ENCODE measurements at regions not wholly inside any gene's neighbourhood (a gene's known extent, or its start where the extent isn't known, plus 50 kb on each side); places are given as distances from the start of the nearest gene placed in this dataset.

DNA sequence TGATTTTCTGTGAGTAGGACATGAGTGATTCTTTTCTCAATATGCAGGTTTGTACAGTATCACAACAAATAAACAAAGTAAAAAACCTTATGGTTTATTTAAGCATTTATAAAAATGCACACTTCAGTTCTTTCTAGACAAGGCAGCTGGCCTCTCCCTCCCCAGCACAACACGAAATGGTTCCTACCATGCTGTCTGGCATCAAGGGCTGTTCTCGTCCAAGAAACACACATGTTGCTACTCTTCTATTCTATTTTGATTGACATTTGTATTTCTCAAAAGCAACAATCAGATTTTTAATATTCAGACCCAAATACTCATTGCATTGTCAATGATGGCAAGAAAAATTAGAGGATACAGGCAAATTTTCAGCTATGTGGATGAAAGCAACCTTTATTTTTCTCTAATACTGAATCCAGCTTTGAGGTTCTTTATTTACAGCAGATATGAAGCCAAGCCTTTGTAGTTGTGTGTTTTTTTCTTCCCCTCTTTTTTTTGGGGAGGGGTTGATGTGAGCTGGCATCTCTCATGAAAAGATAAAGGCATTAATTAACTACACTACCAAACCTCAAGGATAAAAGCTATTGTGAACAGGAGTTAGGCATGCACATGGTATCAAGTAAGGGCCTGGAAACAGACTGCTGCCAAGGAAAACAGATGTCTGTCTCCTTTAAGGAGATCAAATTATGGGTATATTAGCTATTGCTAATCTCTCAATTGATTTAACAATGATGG lies 96.4 kb upstream of the PREP start:
- TF ChIP-seq, protein P1, sequence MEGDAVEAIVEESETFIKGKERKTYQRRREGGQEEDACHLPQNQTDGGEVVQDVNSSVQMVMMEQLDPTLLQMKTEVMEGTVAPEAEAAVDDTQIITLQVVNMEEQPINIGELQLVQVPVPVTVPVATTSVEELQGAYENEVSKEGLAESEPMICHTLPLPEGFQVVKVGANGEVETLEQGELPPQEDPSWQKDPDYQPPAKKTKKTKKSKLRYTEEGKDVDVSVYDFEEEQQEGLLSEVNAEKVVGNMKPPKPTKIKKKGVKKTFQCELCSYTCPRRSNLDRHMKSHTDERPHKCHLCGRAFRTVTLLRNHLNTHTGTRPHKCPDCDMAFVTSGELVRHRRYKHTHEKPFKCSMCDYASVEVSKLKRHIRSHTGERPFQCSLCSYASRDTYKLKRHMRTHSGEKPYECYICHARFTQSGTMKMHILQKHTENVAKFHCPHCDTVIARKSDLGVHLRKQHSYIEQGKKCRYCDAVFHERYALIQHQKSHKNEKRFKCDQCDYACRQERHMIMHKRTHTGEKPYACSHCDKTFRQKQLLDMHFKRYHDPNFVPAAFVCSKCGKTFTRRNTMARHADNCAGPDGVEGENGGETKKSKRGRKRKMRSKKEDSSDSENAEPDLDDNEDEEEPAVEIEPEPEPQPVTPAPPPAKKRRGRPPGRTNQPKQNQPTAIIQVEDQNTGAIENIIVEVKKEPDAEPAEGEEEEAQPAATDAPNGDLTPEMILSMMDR (IDR thresholded peaks at IDR 0.05; ENCODE audit: insufficient read depth, low read length, poor library complexity, severe bottlenecking) = no peak
- TF ChIP-seq EZH2phosphoT487 (conservative IDR thresholded peaks at IDR 0.05; ENCODE audit: low read length) = no peak
